HepG2 (cell line): ENCODE measurements at regions not wholly inside any gene's neighbourhood (a gene's known extent, or its start where the extent isn't known, plus 50 kb on each side); places are given as distances from the start of the nearest gene placed in this dataset.

ENCODE experiments used
- ATAC-seq: fragments of 200-7000 bp; cut with Tn5 transposase; 3 replicates; pipeline ENCODE4 v1.9.1; 2020; ENCODE audit warnings: mild to moderate bottlenecking, moderate library complexity
- BruUV-seq: library from RNA; stranded (reverse); fragments of 400-500 nt; replicated peaks from 2 replicates; lab custom pipeline; 2021; lab: Mats Ljungman, UMichigan
- CTCF ChIA-PET: fragments of 300-600 bp; formaldehyde crosslinking; extraction: SDS; loops from one replicate; lab custom pipeline; 2021; ENCODE audit warnings: low total read pairs, inconsistent platforms, low intra/inter-chr PET ratio; lab: Yijun Ruan, JAX
- POLR2A ChIA-PET: fragments of 350-600 bp; sonication (Branson Sonifier 250); formaldehyde crosslinking; loops from one replicate; lab custom pipeline; 2020; ENCODE audit warnings: antibody characterized with exemption, inconsistent platforms; lab: Yijun Ruan, JAX
- DNase-seq: peaks from one replicate; pipeline ENCODE4 v3.0.0-alpha.2; 2015; ENCODE audit warnings: low spot score
- FAIRE-seq: peaks from 3 replicates; lab custom pipeline; 2011; peaks lifted over from hg19 to GRCh38; lab: Jason Lieb, UNC
- H2AFZ ChIP-seq: one replicate; pipeline ENCODE4 v1.6.1; 2011; ENCODE audit warnings: low read length, inconsistent platforms
- H3K27ac ChIP-seq: fragments of 300-600 bp; 3 replicates; pipeline ENCODE4 v1.8.0; 2011; ENCODE audit warnings: mixed run types, mild to moderate bottlenecking, mixed read lengths, low read length, inconsistent platforms; ENCODE audit not compliant: insufficient read depth; ENCODE audit errors: extremely low read length
- H3K27me3 ChIP-seq, 2 experiments: fragments of 200-600 bp in 1 of 2; 2 replicates in 1 of 2; 3 replicates in 1 of 2; pipeline versions ENCODE4 v1.6.0 to v1.8.0; 2011; ENCODE audit warnings: low read length in 2 of 2, mild to moderate bottlenecking in 2 of 2, moderate library complexity in 2 of 2, inconsistent platforms in 1 of 2; ENCODE audit not compliant: insufficient read depth in 2 of 2, control insufficient read depth in 1 of 2
- H3K36me3 ChIP-seq, 2 experiments: fragments of 200-600 bp in 1 of 2; replicated peaks in 1 of 2; 2 replicates in 1 of 2; 3 replicates in 1 of 2; pipeline versions ENCODE4 v1.5.1 to v1.8.0; 2011; ENCODE audit warnings: low read length in 2 of 2, inconsistent platforms in 1 of 2; ENCODE audit not compliant: insufficient read depth in 2 of 2, control insufficient read depth in 1 of 2
- H3K4me1 ChIP-seq: 2 replicates; pipeline ENCODE4 v1.5.1; 2012; ENCODE audit warnings: low read length, inconsistent platforms; ENCODE audit not compliant: insufficient read depth
- H3K4me2 ChIP-seq: 2 replicates; pipeline ENCODE4 v1.6.0; 2011; ENCODE audit warnings: low read depth, low read length, inconsistent platforms
- H3K4me3 ChIP-seq, 3 experiments: fragments of 200-600 bp in 1 of 3; sonication (generic), shearing (Covaris generic) in 1 of 3; replicated peaks in 1 of 3; 2 replicates each; pipeline ENCODE4 v1.5.1; 2011 to 2016; ENCODE audit warnings: low read length in 3 of 3, inconsistent platforms in 2 of 3, low read depth in 2 of 3, mild to moderate bottlenecking in 2 of 3, control low read depth in 1 of 3, mixed read lengths in 1 of 3; ENCODE audit not compliant: insufficient read depth in 1 of 3
- H3K79me2 ChIP-seq: one replicate; pipeline ENCODE4 v1.6.1; 2011; ENCODE audit warnings: low read length, inconsistent platforms; ENCODE audit not compliant: insufficient read depth
- H3K9ac ChIP-seq: 2 replicates; pipeline ENCODE4 v1.6.0; 2011; ENCODE audit warnings: mild to moderate bottlenecking, low read depth, low read length, inconsistent platforms; ENCODE audit not compliant: insufficient read depth
- H3K9me3 ChIP-seq: 2 replicates; pipeline ENCODE4 v1.5.1; 2012; ENCODE audit warnings: mild to moderate bottlenecking, low read length
- H4K20me1 ChIP-seq: 2 replicates; pipeline ENCODE4 v1.6.0; 2011; ENCODE audit warnings: inconsistent platforms, mild to moderate bottlenecking, low read length, moderate library complexity; ENCODE audit not compliant: insufficient read depth
- BRCA1 ChIP-seq: sonication (generic); formaldehyde crosslinking; IDR thresholded peaks from 2 replicates; pipeline ENCODE4 v1.4.0; 2020; ENCODE audit warnings: missing genetic modification reagents
- CERS6 ChIP-seq: sonication (generic); formaldehyde crosslinking; IDR thresholded peaks from 2 replicates; pipeline ENCODE4 v1.5.0; 2020; ENCODE audit warnings: missing genetic modification reagents
- DBP ChIP-seq: sonication (generic); formaldehyde crosslinking; IDR thresholded peaks from 2 replicates; pipeline ENCODE4 v1.4.0; 2020; ENCODE audit warnings: missing genetic modification reagents; ENCODE audit errors: not compliant biosample characterization
- KLF16 ChIP-seq, 2 experiments: sonication (generic) in 1 of 2; formaldehyde crosslinking in 1 of 2; IDR thresholded peaks; 2 replicates each; pipeline versions ENCODE4 v1.6.1 to v1.8.0; 2016 to 2023; ENCODE audit warnings: missing genetic modification reagents in 2 of 2, missing compliant biosample characterization in 1 of 2
- MTF2 ChIP-seq: sonication (generic); formaldehyde crosslinking; IDR thresholded peaks from 2 replicates; pipeline ENCODE4 v1.5.0; 2020; ENCODE audit warnings: missing genetic modification reagents, borderline replicate concordance
- NR1H2 ChIP-seq: sonication (generic); formaldehyde crosslinking; IDR thresholded peaks from 2 replicates; pipeline ENCODE4 v1.8.1; 2022; ENCODE audit warnings: low read depth, missing genetic modification reagents, borderline replicate concordance
- PREB ChIP-seq: sonication (generic); formaldehyde crosslinking; IDR thresholded peaks from 2 replicates; pipeline ENCODE4 v1.4.0; 2020; ENCODE audit warnings: missing genetic modification reagents
- SNAI1 ChIP-seq: sonication (generic); formaldehyde crosslinking; IDR thresholded peaks from 2 replicates; pipeline ENCODE4 v1.5.0; 2020; ENCODE audit warnings: mild to moderate bottlenecking, missing genetic modification reagents, borderline replicate concordance
- SOX5 ChIP-seq: IDR thresholded peaks from 2 replicates; pipeline ENCODE4 v1.6.1; 2016; ENCODE audit warnings: borderline replicate concordance
- SP4 ChIP-seq: sonication (generic); formaldehyde crosslinking; IDR thresholded peaks from 2 replicates; pipeline ENCODE4 v1.8.1; 2023; ENCODE audit warnings: mild to moderate bottlenecking, missing genetic modification reagents
- STAT6 ChIP-seq: sonication (generic); formaldehyde crosslinking; IDR thresholded peaks from 2 replicates; pipeline ENCODE4 v1.4.0; 2020; ENCODE audit warnings: missing genetic modification reagents, mild to moderate bottlenecking, borderline replicate concordance
- ZBTB25 ChIP-seq: IDR thresholded peaks from 2 replicates; pipeline ENCODE4 v1.6.1; 2018; ENCODE audit warnings: missing genetic modification reagents
- ZC3H13 ChIP-seq: sonication (generic); formaldehyde crosslinking; IDR thresholded peaks from 2 replicates; pipeline ENCODE4 v1.8.1; 2023; ENCODE audit warnings: mild to moderate bottlenecking, missing genetic modification reagents, moderate library complexity
- ZKSCAN1 ChIP-seq: fragments of 150-350 bp; IDR thresholded peaks from 2 replicates; pipeline ENCODE4 v1.6.1; 2014; ENCODE audit warnings: low read length
- ZNF33B ChIP-seq: sonication (generic); formaldehyde crosslinking; IDR thresholded peaks from 2 replicates; pipeline ENCODE4 v1.5.1; 2020; ENCODE audit warnings: mild to moderate bottlenecking, missing genetic modification reagents
- ZNF556 ChIP-seq: sonication (generic); formaldehyde crosslinking; IDR thresholded peaks from 2 replicates; pipeline ENCODE4 v1.4.0; 2020; ENCODE audit warnings: mild to moderate bottlenecking, missing genetic modification reagents, borderline replicate concordance
- ZNF773 ChIP-seq: sonication (generic); formaldehyde crosslinking; IDR thresholded peaks from 2 replicates; pipeline ENCODE4 v1.4.0; 2020; ENCODE audit warnings: missing genetic modification reagents, borderline replicate concordance
- ZSCAN30 ChIP-seq: sonication (generic); formaldehyde crosslinking; IDR thresholded peaks from 2 replicates; pipeline ENCODE4 v1.5.0; 2020; ENCODE audit warnings: mild to moderate bottlenecking, missing genetic modification reagents
- WGBS: methylation state at CpG from one replicate; pipeline ENCODE4 v1.1.6; 2017; ENCODE audit warnings: low lambda C conversion rate; 5-methylcytosine and 5-hydroxymethylcytosine counted together
- in situ Hi-C: cut with HindIII; loops from 2 replicates; pipeline ENCODE4 v1.10.0; 2017; ENCODE audit warnings: low pct_unique_long_range_greater_than_20kb; ENCODE audit not compliant: extremely low pct_ligation_motif_present
- intact Hi-C: fragments of 100-400 bp; cut with micrococcal nuclease; formaldehyde crosslinking; loops from one replicate; pipeline ENCODE4 v1.10.0; 2022; ENCODE audit not compliant: unreplicated experiment
- TF ChIP-seq, protein P1 (sequence below): sonication (generic); formaldehyde crosslinking; IDR thresholded peaks from 2 replicates; pipeline ENCODE4 v1.4.0; 2020; ENCODE audit warnings: missing genetic modification reagents

DNA sequence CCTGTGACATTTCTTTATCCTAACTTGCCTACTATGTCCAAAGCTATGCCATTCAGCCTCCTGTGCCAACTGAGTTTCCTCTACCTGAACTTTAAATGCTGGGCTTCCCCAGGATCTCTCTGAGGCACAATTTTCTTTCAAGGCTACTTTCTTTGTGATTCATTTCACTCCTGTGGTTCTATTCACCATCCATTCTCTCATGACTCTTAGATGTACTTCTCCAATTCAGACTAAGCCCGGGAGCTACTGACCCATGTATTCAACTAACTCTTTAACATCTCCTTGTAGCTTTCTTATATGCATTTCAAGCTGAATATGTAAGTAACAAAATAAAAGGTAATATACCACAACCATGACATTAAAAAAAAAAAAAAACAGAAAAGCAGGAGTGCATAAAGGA lies 738.9 kb upstream of the USP15 start:
- in situ Hi-C loops (no loop called here), intact Hi-C loops (no loop called here)
- H3K9ac ChIP-seq: no peak overlapping the region
- no TSS peak for BruUV-seq
- no peak overlapping the region for H3K27ac ChIP-seq
- H3K4me2 ChIP-seq: no peak overlapping the region
- H3K27me3 ChIP-seq: no peaks in the 10 kb centered on the region
- H4K20me1 ChIP-seq: no peaks in the 10 kb centered on the region
- DNase-seq (no peak), FAIRE-seq (no peak), ATAC-seq (no peak)
- no peaks in the 10 kb centered on the region for H3K79me2 ChIP-seq
- H3K36me3 ChIP-seq: no peaks in the 10 kb centered on the region
- 3% methylated on average over 1 of the region's 1 CpG for WGBS
- no peaks in the 10 kb centered on the region for H3K9me3 ChIP-seq
- POLR2A ChIA-PET: no interaction called here
- no peak overlapping the region for H3K4me3 ChIP-seq
- no peak overlapping the region for H2AFZ ChIP-seq
- no peaks in the 10 kb centered on the region for H3K4me1 ChIP-seq
- CTCF ChIA-PET: no interaction called here
- no peak for TF ChIP-seq SOX5 (CRISPR knock-in tag)
- no peak for TF ChIP-seq ZNF556 (CRISPR knock-in tag)
- TF ChIP-seq KLF16 (CRISPR knock-in tag; IDR thresholded peaks at IDR 0.05): no peak
- TF ChIP-seq ZC3H13 (CRISPR knock-in tag): no peak
- no peak for TF ChIP-seq ZBTB25 (CRISPR knock-in tag)
- TF ChIP-seq, protein P1, sequence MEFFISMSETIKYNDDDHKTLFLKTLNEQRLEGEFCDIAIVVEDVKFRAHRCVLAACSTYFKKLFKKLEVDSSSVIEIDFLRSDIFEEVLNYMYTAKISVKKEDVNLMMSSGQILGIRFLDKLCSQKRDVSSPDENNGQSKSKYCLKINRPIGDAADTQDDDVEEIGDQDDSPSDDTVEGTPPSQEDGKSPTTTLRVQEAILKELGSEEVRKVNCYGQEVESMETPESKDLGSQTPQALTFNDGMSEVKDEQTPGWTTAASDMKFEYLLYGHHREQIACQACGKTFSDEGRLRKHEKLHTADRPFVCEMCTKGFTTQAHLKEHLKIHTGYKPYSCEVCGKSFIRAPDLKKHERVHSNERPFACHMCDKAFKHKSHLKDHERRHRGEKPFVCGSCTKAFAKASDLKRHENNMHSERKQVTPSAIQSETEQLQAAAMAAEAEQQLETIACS: no peak
- TF ChIP-seq CERS6 (CRISPR knock-in tag): no peak
- no peak for TF ChIP-seq NR1H2
- no peak for TF ChIP-seq STAT6
- no peak for TF ChIP-seq SP4
- TF ChIP-seq ZNF773 (CRISPR knock-in tag): no peak
- TF ChIP-seq ZSCAN30: no peak
- TF ChIP-seq ZKSCAN1: no peak
- TF ChIP-seq MTF2 (CRISPR knock-in tag): no peak
- TF ChIP-seq ZNF33B (CRISPR knock-in tag): no peak
- no peak for TF ChIP-seq SNAI1 (CRISPR knock-in tag)
- TF ChIP-seq DBP: no peak
- no peak for TF ChIP-seq BRCA1
- no peak for TF ChIP-seq PREB (CRISPR knock-in tag)
